Hepatocyte (in vitro differentiated cells): ENCODE measurements at regions not wholly inside any gene's neighbourhood (a gene's known extent, or its start where the extent isn't known, plus 50 kb on each side); places are given as distances from the start of the nearest gene placed in this dataset.

Experiments used
- EZH2 ChIP-seq: fragments of 200-600 bp; sonication (generic); IDR thresholded peaks from 2 replicates; pipeline ENCODE4 v1.6.1; 2016; ENCODE audit warnings: antibody characterized with exemption, mild to moderate bottlenecking, borderline replicate concordance
- EZH2phosphoT487 ChIP-seq: fragments of 200-600 bp; sonication (generic); IDR thresholded peaks from one replicate; pipeline ENCODE4 v1.6.1; 2018; ENCODE audit warnings: antibody characterized with exemption, mild to moderate bottlenecking, low read depth, moderate library complexity; ENCODE audit not compliant: unreplicated experiment, severe bottlenecking
- TF ChIP-seq, protein P1 (sequence below): fragments of 200-600 bp; sonication (generic); IDR thresholded peaks from 2 replicates; pipeline ENCODE4 v1.5.1; 2016; ENCODE audit warnings: antibody characterized with exemption, mild to moderate bottlenecking; ENCODE audit not compliant: poor library complexity

DNA sequence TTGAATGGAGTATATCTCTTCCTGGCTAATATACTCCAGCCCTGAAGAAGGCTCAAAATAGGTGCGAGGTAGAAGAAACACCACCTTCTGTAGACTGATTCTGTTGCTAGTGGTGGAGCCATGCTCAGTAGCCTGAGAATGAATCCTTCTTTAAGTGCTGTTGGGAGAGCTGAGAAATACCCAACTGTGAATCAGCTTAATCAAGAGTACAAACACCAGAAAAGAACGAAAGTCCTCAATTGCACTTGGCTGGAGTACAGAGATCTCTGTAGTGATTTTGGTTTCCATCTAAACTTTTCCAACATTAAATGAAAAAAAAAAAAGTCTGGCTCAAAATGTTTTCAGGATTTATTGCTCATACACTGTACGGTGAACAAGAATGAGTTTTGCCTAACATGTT is 619.1 kb downstream of the METTL15 start:
- TF ChIP-seq, protein P1, sequence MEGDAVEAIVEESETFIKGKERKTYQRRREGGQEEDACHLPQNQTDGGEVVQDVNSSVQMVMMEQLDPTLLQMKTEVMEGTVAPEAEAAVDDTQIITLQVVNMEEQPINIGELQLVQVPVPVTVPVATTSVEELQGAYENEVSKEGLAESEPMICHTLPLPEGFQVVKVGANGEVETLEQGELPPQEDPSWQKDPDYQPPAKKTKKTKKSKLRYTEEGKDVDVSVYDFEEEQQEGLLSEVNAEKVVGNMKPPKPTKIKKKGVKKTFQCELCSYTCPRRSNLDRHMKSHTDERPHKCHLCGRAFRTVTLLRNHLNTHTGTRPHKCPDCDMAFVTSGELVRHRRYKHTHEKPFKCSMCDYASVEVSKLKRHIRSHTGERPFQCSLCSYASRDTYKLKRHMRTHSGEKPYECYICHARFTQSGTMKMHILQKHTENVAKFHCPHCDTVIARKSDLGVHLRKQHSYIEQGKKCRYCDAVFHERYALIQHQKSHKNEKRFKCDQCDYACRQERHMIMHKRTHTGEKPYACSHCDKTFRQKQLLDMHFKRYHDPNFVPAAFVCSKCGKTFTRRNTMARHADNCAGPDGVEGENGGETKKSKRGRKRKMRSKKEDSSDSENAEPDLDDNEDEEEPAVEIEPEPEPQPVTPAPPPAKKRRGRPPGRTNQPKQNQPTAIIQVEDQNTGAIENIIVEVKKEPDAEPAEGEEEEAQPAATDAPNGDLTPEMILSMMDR: no peak
- TF ChIP-seq EZH2 (no peak), EZH2phosphoT487 (no peak)
